ENCODE measurements at regions not wholly inside any gene's neighbourhood (a gene's known extent, or its start where the extent isn't known, plus 50 kb on each side); places are given as distances from the start of the nearest gene placed in this dataset.
A peak's percentile ranks its signal among the peaks of the same experiment; 100 is the strongest.

- DNase-seq (ENCODE audit: low spot score), result no peak
Observed at GRCh38 chr1:96964761-96965160, 243.2 kb downstream of the PTBP2 start.

- peak; percentile 27 for DNase-seq (ENCODE audit: low spot score)
Observed at GRCh38 chr1:96966536-96967138, 245.1 kb downstream of the PTBP2 start.

- DNase-seq (ENCODE audit: low spot score), result no peak
Observed at GRCh38 chr1:96967311-96967710, 245.7 kb downstream of the PTBP2 start.

GRCh38 chr1:96968541-96968940, 247.0 kb downstream of the PTBP2 start:
- DNase-seq (ENCODE audit: low spot score), result no peak

- DNase-seq (ENCODE audit: low spot score), result no peak
Observed at GRCh38 chr1:96968983-96969382, 247.4 kb downstream of the PTBP2 start.

GRCh38 chr1:96969656-96970163, 248.1 kb downstream of the PTBP2 start:
- DNase-seq (ENCODE audit: low spot score), result no peak

- DNase-seq (ENCODE audit: low spot score), result no peak
Observed at GRCh38 chr1:96971439-96971838, 249.9 kb downstream of the PTBP2 start.

GRCh38 chr1:96971849-96972602, 250.4 kb downstream of the PTBP2 start:
- no peak for DNase-seq (ENCODE audit: low spot score)

- DNase-seq (ENCODE audit: low spot score), result peak; percentile 3
Observed at GRCh38 chr1:96973605-96974004, 252.0 kb downstream of the PTBP2 start.

- no peak for DNase-seq (ENCODE audit: low spot score)
Observed at GRCh38 chr1:96978444-96978843, 256.9 kb downstream of the PTBP2 start.

- DNase-seq (ENCODE audit: low spot score), result no peak
Observed at GRCh38 chr1:96978901-96979300, 257.3 kb downstream of the PTBP2 start.

GRCh38 chr1:96979304-96980268, 258.0 kb downstream of the PTBP2 start:
- DNase-seq (ENCODE audit: low spot score), result no peak

- DNase-seq (ENCODE audit: low spot score), result no peak
Observed at GRCh38 chr1:96980448-96980847, 258.9 kb downstream of the PTBP2 start.

- DNase-seq (ENCODE audit: low spot score), result no peak
Observed at GRCh38 chr1:96981181-96981580, 259.6 kb downstream of the PTBP2 start.

- DNase-seq (ENCODE audit: low spot score), result no peak
Observed at GRCh38 chr1:96982118-96982517, 260.5 kb downstream of the PTBP2 start.

GRCh38 chr1:96983866-96984265, 262.3 kb downstream of the PTBP2 start:
- no peak for DNase-seq (ENCODE audit: low spot score)

- DNase-seq (ENCODE audit: low spot score), result no peak
Observed at GRCh38 chr1:96987186-96987703, 265.7 kb downstream of the PTBP2 start.

- no peak for DNase-seq (ENCODE audit: low spot score)
Observed at GRCh38 chr1:96989302-96989701, 267.7 kb downstream of the PTBP2 start.

GRCh38 chr1:96990136-96990535, 268.6 kb downstream of the PTBP2 start:
- no peak for DNase-seq (ENCODE audit: low spot score)

- DNase-seq (ENCODE audit: low spot score), result no peak
Observed at GRCh38 chr1:96991261-96991660, 269.7 kb downstream of the PTBP2 start.

GRCh38 chr1:96992871-96993270, 271.3 kb downstream of the PTBP2 start:
- peak; percentile 7 for DNase-seq (ENCODE audit: low spot score)

- no peak for DNase-seq (ENCODE audit: low spot score)
Observed at GRCh38 chr1:96995351-96995750, 273.8 kb downstream of the PTBP2 start.

Measured in hepatic stellate cell (primary cell).